ENCODE measurements at regions not wholly inside any gene's neighbourhood (a gene's known extent, or its start where the extent isn't known, plus 50 kb on each side); places are given as distances from the start of the nearest gene placed in this dataset.

GRCh38 chr5:18354828-18355227 lies 720.6 kb downstream of the TAF11L14 start:
- TF ChIP-seq, protein P1, sequence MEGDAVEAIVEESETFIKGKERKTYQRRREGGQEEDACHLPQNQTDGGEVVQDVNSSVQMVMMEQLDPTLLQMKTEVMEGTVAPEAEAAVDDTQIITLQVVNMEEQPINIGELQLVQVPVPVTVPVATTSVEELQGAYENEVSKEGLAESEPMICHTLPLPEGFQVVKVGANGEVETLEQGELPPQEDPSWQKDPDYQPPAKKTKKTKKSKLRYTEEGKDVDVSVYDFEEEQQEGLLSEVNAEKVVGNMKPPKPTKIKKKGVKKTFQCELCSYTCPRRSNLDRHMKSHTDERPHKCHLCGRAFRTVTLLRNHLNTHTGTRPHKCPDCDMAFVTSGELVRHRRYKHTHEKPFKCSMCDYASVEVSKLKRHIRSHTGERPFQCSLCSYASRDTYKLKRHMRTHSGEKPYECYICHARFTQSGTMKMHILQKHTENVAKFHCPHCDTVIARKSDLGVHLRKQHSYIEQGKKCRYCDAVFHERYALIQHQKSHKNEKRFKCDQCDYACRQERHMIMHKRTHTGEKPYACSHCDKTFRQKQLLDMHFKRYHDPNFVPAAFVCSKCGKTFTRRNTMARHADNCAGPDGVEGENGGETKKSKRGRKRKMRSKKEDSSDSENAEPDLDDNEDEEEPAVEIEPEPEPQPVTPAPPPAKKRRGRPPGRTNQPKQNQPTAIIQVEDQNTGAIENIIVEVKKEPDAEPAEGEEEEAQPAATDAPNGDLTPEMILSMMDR (IDR thresholded peaks at IDR 0.05; ENCODE audit: low read depth, low read length, poor library complexity, severe bottlenecking), result no peak
- no peak for TF ChIP-seq EZH2phosphoT487 (IDR thresholded peaks at IDR 0.05; ENCODE audit: borderline replicate concordance, low read length)
